Liver (tissue), 7 donors: ENCODE measurements at regions not wholly inside any gene's neighbourhood (a gene's known extent, or its start where the extent isn't known, plus 50 kb on each side); places are given as distances from the start of the nearest gene placed in this dataset.

Source experiments
- DNase-seq: peaks from one replicate; pipeline ENCODE4 v3.0.0-alpha.2; 2017; ENCODE audit warnings: low spot score
- H3K27ac ChIP-seq, 2 donors: one replicate each; pipeline ENCODE4 v1.7.0; 2013; ENCODE audit warnings: inconsistent platforms in 2 of 2, low read length in 2 of 2, control low read depth in 1 of 2, low read depth in 1 of 2, mild to moderate bottlenecking in 1 of 2
- H3K27me3 ChIP-seq, 4 donors: one replicate each; pipeline versions ENCODE4 v1.6.1 to v1.7.0; 2013; ENCODE audit warnings: low read length in 3 of 4, inconsistent platforms in 1 of 4, mild to moderate bottlenecking in 1 of 4, moderate library complexity in 1 of 4; ENCODE audit not compliant: control insufficient read depth in 4 of 4, insufficient read depth in 4 of 4
- H3K36me3 ChIP-seq, 4 donors: one replicate each; pipeline versions ENCODE4 v1.6.1 to v1.7.0; 2013; ENCODE audit warnings: low read length in 3 of 4, mild to moderate bottlenecking in 3 of 4, low read depth in 1 of 4, moderate library complexity in 1 of 4; ENCODE audit not compliant: control insufficient read depth in 4 of 4, insufficient read depth in 3 of 4
- H3K4me1 ChIP-seq, 4 donors: one replicate each; pipeline versions ENCODE4 v1.6.1 to v1.7.0; 2013; ENCODE audit warnings: low read length in 3 of 4, mild to moderate bottlenecking in 3 of 4, moderate library complexity in 1 of 4; ENCODE audit not compliant: control insufficient read depth in 4 of 4, insufficient read depth in 4 of 4
- H3K4me3 ChIP-seq, 3 donors: one replicate each; pipeline versions ENCODE4 v1.6.1 to v1.7.0; 2013; ENCODE audit warnings: low read length in 3 of 3, control low read depth in 1 of 3, low read depth in 1 of 3, mild to moderate bottlenecking in 1 of 3
- H3K9ac ChIP-seq, 2 donors: one replicate each; pipeline ENCODE4 v1.7.0; 2013; ENCODE audit warnings: low read length in 2 of 2, mild to moderate bottlenecking in 2 of 2, moderate library complexity in 2 of 2, control low read depth in 1 of 2, low read depth in 1 of 2
- H3K9me3 ChIP-seq, 4 donors: one replicate each; pipeline versions ENCODE4 v1.6.1 to v1.7.0; 2013; ENCODE audit warnings: low read length in 3 of 4; ENCODE audit not compliant: control insufficient read depth in 4 of 4
- CTCF ChIP-seq: fragments of 150-350 bp; IDR thresholded peaks from 2 replicates; pipeline ENCODE4 v1.5.1; 2017; ENCODE audit warnings: improper control_type of control experiment, low read depth, low read length; ENCODE audit not compliant: missing input control
- EGR1 ChIP-seq, 2 donors: IDR thresholded peaks; 2 replicates each; pipeline ENCODE4 v1.6.1; 2016 to 2018; ENCODE audit warnings: antibody characterized with exemption in 2 of 2, low read depth in 2 of 2
- FOXA1 ChIP-seq: IDR thresholded peaks from 2 replicates; pipeline ENCODE4 v1.6.1; 2016; ENCODE audit warnings: antibody characterized with exemption
- FOXA2 ChIP-seq: IDR thresholded peaks from 2 replicates; pipeline ENCODE4 v1.6.1; 2016; ENCODE audit warnings: antibody characterized with exemption
- GABPA ChIP-seq, 2 donors: IDR thresholded peaks in 1 of 2; conservative IDR thresholded peaks in 1 of 2; 2 replicates each; pipeline ENCODE4 v1.6.1; 2016; ENCODE audit warnings: antibody characterized with exemption in 2 of 2, mild to moderate bottlenecking in 1 of 2, moderate library complexity in 1 of 2
- HNF4A ChIP-seq, 2 donors: conservative IDR thresholded peaks; 2 replicates each; pipeline ENCODE4 v1.6.1; 2016; ENCODE audit warnings: antibody characterized with exemption in 2 of 2, mild to moderate bottlenecking in 2 of 2
- HNF4G ChIP-seq: IDR thresholded peaks from 2 replicates; pipeline ENCODE4 v1.6.1; 2016; ENCODE audit warnings: antibody characterized with exemption
- JUND ChIP-seq, 2 donors: IDR thresholded peaks; 2 replicates each; pipeline ENCODE4 v1.6.1; 2016; ENCODE audit warnings: antibody characterized with exemption in 2 of 2
- NR2F2 ChIP-seq: IDR thresholded peaks from 2 replicates; pipeline ENCODE4 v1.6.1; 2016; ENCODE audit warnings: antibody characterized with exemption
- RAD21 ChIP-seq, 2 donors: IDR thresholded peaks; 2 replicates each; pipeline ENCODE4 v1.6.1; 2016; ENCODE audit warnings: antibody characterized with exemption in 2 of 2, mild to moderate bottlenecking in 2 of 2
- RXRA ChIP-seq, 2 donors: IDR thresholded peaks; 2 replicates each; pipeline ENCODE4 v1.6.1; 2017 to 2018; ENCODE audit warnings: antibody characterized with exemption in 2 of 2, mild to moderate bottlenecking in 1 of 2
- SP1 ChIP-seq: IDR thresholded peaks from 2 replicates; pipeline ENCODE4 v1.6.1; 2018; ENCODE audit warnings: antibody characterized with exemption, mild to moderate bottlenecking
- TAF1 ChIP-seq: conservative IDR thresholded peaks from 2 replicates; pipeline ENCODE4 v1.6.1; 2016; ENCODE audit warnings: antibody characterized with exemption, mild to moderate bottlenecking
- YY1 ChIP-seq: IDR thresholded peaks from 2 replicates; pipeline ENCODE4 v1.6.1; 2016; ENCODE audit warnings: antibody characterized with exemption, mild to moderate bottlenecking
- ZBTB33 ChIP-seq: IDR thresholded peaks from 2 replicates; pipeline ENCODE4 v1.6.1; 2016; ENCODE audit warnings: antibody characterized with exemption
- TF ChIP-seq, protein P1 (sequence below): IDR thresholded peaks from 2 replicates; pipeline ENCODE4 v1.6.1; 2016; ENCODE audit warnings: antibody characterized with exemption
- TF ChIP-seq, protein P2 (sequence below): IDR thresholded peaks from 2 replicates; pipeline ENCODE4 v1.6.1; 2016; ENCODE audit warnings: antibody characterized with exemption, mild to moderate bottlenecking
- TF ChIP-seq, protein P3 (sequence below): IDR thresholded peaks from 2 replicates; pipeline ENCODE4 v1.6.1; 2016; ENCODE audit warnings: antibody characterized with exemption
- donor health status: healthy.
- donor health status: healthy.
- donor health status: healthy.
- donor health status: healthy.

DNA sequence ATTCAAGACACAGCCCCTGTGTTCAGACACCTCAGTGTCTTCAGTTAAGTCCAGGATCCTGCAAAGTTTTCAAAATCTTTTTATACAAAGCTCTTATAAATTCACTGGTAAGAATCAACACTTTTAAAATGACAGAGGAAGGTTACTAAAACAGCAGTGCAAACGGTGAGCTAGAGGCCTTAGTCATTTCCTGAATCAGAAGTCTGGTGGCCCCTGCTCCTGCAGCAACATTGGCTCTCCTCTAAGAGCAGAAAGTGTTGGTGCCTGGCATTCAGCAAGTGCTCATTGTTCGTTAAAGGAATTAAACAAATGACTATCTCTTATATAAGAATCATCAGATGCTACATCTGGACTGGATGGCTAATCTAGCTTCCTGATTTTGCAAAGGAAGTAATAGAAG lies 282.9 kb downstream of the PTGER3 start (continued):
- no peak for TF ChIP-seq GABPA (IDR thresholded peaks at IDR 0.05 in 1 of 2, conservative IDR thresholded peaks at IDR 0.05 in 1 of 2)
- no peak for TF ChIP-seq ZBTB33
- no peak for TF ChIP-seq NR2F2
- no peak for TF ChIP-seq TAF1
- no peak for TF ChIP-seq YY1
- no peak for TF ChIP-seq SP1
- no peak for TF ChIP-seq RAD21 (IDR thresholded peaks at IDR 0.05)

DNA sequence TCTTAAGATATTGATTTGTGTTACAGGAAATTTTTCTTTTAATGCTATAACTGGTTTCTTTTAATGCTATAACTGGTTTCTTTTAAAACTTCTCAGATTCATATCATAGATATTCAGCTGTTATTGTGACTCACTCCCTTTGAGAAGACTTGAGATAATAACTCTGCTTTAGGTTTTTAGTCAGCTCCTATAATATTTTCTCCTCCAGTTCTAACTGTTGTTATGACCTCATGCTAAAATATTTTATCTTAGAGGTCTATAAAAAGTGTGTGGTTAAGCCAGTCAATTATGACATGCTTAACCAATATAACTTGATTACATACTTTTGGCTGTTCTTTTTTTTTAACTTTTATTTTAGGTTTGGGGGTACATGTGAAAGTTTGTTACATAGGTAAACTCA lies 280.2 kb downstream of the PTGER3 start:
- Histone ChIP-seq H3K36me3 (no peaks in the 10 kb centered on the region), H3K4me3 (no peak overlapping the region), H3K4me1 (no peaks in the 10 kb centered on the region), H3K9ac (no peak overlapping the region), H3K27ac (no peak overlapping the region), H3K9me3 (peaks cover 0 to 8% (median under 1%) of the 10 kb centered on the region in 4 donors), H3K27me3 (no peaks in the 10 kb centered on the region)
- DNase-seq: no peak
- TF ChIP-seq EGR1 (IDR thresholded peaks at IDR 0.05; ENCODE audit: low read depth in 2 of 2) (no peak), TAF1 (no peak), ZBTB33 (no peak), GABPA (IDR thresholded peaks at IDR 0.05 in 1 of 2, conservative IDR thresholded peaks at IDR 0.05 in 1 of 2) (no peak), NR2F2 (no peak), YY1 (no peak), FOXA1 (no peak), CTCF (no peak), RAD21 (IDR thresholded peaks at IDR 0.05) (no peak), JUND (IDR thresholded peaks at IDR 0.05) (no peak), SP1 (no peak), FOXA2 (no peak), RXRA (IDR thresholded peaks at IDR 0.05) (no peak), HNF4A (conservative IDR thresholded peaks at IDR 0.05) (no peak), HNF4G (no peak)
- TF ChIP-seq, protein P1, sequence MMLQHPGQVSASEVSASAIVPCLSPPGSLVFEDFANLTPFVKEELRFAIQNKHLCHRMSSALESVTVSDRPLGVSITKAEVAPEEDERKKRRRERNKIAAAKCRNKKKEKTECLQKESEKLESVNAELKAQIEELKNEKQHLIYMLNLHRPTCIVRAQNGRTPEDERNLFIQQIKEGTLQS: no peak
- TF ChIP-seq, protein P2, sequence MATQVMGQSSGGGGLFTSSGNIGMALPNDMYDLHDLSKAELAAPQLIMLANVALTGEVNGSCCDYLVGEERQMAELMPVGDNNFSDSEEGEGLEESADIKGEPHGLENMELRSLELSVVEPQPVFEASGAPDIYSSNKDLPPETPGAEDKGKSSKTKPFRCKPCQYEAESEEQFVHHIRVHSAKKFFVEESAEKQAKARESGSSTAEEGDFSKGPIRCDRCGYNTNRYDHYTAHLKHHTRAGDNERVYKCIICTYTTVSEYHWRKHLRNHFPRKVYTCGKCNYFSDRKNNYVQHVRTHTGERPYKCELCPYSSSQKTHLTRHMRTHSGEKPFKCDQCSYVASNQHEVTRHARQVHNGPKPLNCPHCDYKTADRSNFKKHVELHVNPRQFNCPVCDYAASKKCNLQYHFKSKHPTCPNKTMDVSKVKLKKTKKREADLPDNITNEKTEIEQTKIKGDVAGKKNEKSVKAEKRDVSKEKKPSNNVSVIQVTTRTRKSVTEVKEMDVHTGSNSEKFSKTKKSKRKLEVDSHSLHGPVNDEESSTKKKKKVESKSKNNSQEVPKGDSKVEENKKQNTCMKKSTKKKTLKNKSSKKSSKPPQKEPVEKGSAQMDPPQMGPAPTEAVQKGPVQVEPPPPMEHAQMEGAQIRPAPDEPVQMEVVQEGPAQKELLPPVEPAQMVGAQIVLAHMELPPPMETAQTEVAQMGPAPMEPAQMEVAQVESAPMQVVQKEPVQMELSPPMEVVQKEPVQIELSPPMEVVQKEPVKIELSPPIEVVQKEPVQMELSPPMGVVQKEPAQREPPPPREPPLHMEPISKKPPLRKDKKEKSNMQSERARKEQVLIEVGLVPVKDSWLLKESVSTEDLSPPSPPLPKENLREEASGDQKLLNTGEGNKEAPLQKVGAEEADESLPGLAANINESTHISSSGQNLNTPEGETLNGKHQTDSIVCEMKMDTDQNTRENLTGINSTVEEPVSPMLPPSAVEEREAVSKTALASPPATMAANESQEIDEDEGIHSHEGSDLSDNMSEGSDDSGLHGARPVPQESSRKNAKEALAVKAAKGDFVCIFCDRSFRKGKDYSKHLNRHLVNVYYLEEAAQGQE: no peak
- TF ChIP-seq, protein P3, sequence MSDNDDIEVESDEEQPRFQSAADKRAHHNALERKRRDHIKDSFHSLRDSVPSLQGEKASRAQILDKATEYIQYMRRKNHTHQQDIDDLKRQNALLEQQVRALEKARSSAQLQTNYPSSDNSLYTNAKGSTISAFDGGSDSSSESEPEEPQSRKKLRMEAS: no peak
